ENCODE measurements at regions not wholly inside any gene's neighbourhood (a gene's known extent, or its start where the extent isn't known, plus 50 kb on each side); places are given as distances from the start of the nearest gene placed in this dataset.

- ChIA-PET POLR2A (no interaction called here), CTCF (no interaction called here)
- Histone ChIP-seq H3K4me1 (ENCODE audit: control extremely low read depth in 1 of 4, control insufficient read depth in 4 of 4, insufficient read depth in 4 of 4, low read length in 3 of 4) (peaks cover 3 to 11% (median 8%) of the 10 kb centered on the region in 4 experiments), H3K9me3 (ENCODE audit: control extremely low read depth in 1 of 5, control insufficient read depth in 4 of 5, insufficient read depth in 2 of 5, low read depth in 1 of 5, low read length in 4 of 5) (peaks cover 0 to 3% (median 0%) of the 10 kb centered on the region in 5 experiments), H3K27ac (ENCODE audit: insufficient read depth in 1 of 2, low read depth in 1 of 2, low read length in 2 of 2, poor library complexity in 1 of 2, severe bottlenecking in 2 of 2) (no peak overlapping the region), H3K36me3 (ENCODE audit: control insufficient read depth in 4 of 4, insufficient read depth in 4 of 4, low read length in 3 of 4) (no peaks in the 10 kb centered on the region), H3K4me3 (ENCODE audit: control insufficient read depth in 1 of 7, extremely low read depth in 1 of 7, insufficient read depth in 4 of 7, low read depth in 2 of 7, low read length in 6 of 7) (no peak overlapping the region), H3K27me3 (replicated peaks in 2 of 5; ENCODE audit: control insufficient read depth in 4 of 5, insufficient read depth in 5 of 5, low read length in 4 of 5) (no peaks in the 10 kb centered on the region)
- WGBS (ENCODE audit: insufficient coverage), result no CpG with 5 or more reads among the region's 1 CpG
- no peak for DNase-seq
Measured at GRCh38 chr6:18335948-18336347, 51.2 kb upstream of the RNF144B start.

GRCh38 chr6:18334251-18334650 lies 52.9 kb upstream of the RNF144B start:
- Histone ChIP-seq H3K27me3 (replicated peaks in 2 of 5; ENCODE audit: control insufficient read depth in 4 of 5, insufficient read depth in 5 of 5, low read length in 4 of 5) (no peaks in the 10 kb centered on the region), H3K4me3 (ENCODE audit: control insufficient read depth in 1 of 7, extremely low read depth in 1 of 7, insufficient read depth in 4 of 7, low read depth in 2 of 7, low read length in 6 of 7) (no peak overlapping the region), H3K36me3 (ENCODE audit: control insufficient read depth in 4 of 4, insufficient read depth in 4 of 4, low read length in 3 of 4) (no peaks in the 10 kb centered on the region), H3K27ac (ENCODE audit: insufficient read depth in 1 of 2, low read depth in 1 of 2, low read length in 2 of 2, poor library complexity in 1 of 2, severe bottlenecking in 2 of 2) (no peak overlapping the region), H3K4me1 (ENCODE audit: control extremely low read depth in 1 of 4, control insufficient read depth in 4 of 4, insufficient read depth in 4 of 4, low read length in 3 of 4) (peaks cover 5 to 27% (median 18%) of the 10 kb centered on the region in 4 experiments), H3K9me3 (ENCODE audit: control extremely low read depth in 1 of 5, control insufficient read depth in 4 of 5, insufficient read depth in 2 of 5, low read depth in 1 of 5, low read length in 4 of 5) (no peaks in the 10 kb centered on the region)
- POLR2A ChIA-PET, result no interaction called here
- CTCF ChIA-PET, result interaction anchor here (1.1 to 1.8 kb wide), 2 partner anchors 9 to 169 kb away, joined by 3 to 9 read pairs; no protein-coding TSS in a partner anchor
- DNase-seq, result no peak
- 100% methylated on average over 1 of the region's 2 CpGs for WGBS (ENCODE audit: insufficient coverage)

GRCh38 chr6:18330548-18331081 lies 56.5 kb upstream of the RNF144B start:
- Histone ChIP-seq H3K27me3 (replicated peaks in 2 of 5; ENCODE audit: control insufficient read depth in 4 of 5, insufficient read depth in 5 of 5, low read length in 4 of 5) (no peaks in the 10 kb centered on the region), H3K4me1 (ENCODE audit: control extremely low read depth in 1 of 4, control insufficient read depth in 4 of 4, insufficient read depth in 4 of 4, low read length in 3 of 4) (peaks cover 12 to 52% (median 32%) of the 10 kb centered on the region in 4 experiments), H3K4me3 (ENCODE audit: control insufficient read depth in 1 of 7, extremely low read depth in 1 of 7, insufficient read depth in 4 of 7, low read depth in 2 of 7, low read length in 6 of 7) (peak overlapping the region in 1 of 7 experiments; percentile 19), H3K36me3 (ENCODE audit: control insufficient read depth in 4 of 4, insufficient read depth in 4 of 4, low read length in 3 of 4) (no peaks in the 10 kb centered on the region), H3K9me3 (ENCODE audit: control extremely low read depth in 1 of 5, control insufficient read depth in 4 of 5, insufficient read depth in 2 of 5, low read depth in 1 of 5, low read length in 4 of 5) (no peaks in the 10 kb centered on the region), H3K27ac (ENCODE audit: insufficient read depth in 1 of 2, low read depth in 1 of 2, low read length in 2 of 2, poor library complexity in 1 of 2, severe bottlenecking in 2 of 2) (no peak overlapping the region)
- CTCF ChIA-PET, result interaction anchor here (0.9 to 11.4 kb wide), 4 partner anchors 12 to 175 kb away, joined by 3 to 227 read pairs (median 4); no protein-coding TSS in a partner anchor
- DNase-seq, result peak in 2 of 3 donors; percentile 68 to 69
- 11% methylated on average over 3 of the region's 6 CpGs for WGBS (ENCODE audit: insufficient coverage)
- POLR2A ChIA-PET, result no interaction called here

GRCh38 chr6:18329776-18330175 lies 57.4 kb upstream of the RNF144B start:
- ChIA-PET CTCF (interaction anchor here (1.3 to 11.4 kb wide), 2 partner anchors 162 to 176 kb away, joined by 3 to 227 read pairs; no protein-coding TSS in a partner anchor), POLR2A (no interaction called here)
- Histone ChIP-seq H3K27me3 (replicated peaks in 2 of 5; ENCODE audit: control insufficient read depth in 4 of 5, insufficient read depth in 5 of 5, low read length in 4 of 5) (no peaks in the 10 kb centered on the region), H3K27ac (ENCODE audit: insufficient read depth in 1 of 2, low read depth in 1 of 2, low read length in 2 of 2, poor library complexity in 1 of 2, severe bottlenecking in 2 of 2) (peak overlapping the region in 1 of 2 experiments; percentile 82), H3K9me3 (ENCODE audit: control extremely low read depth in 1 of 5, control insufficient read depth in 4 of 5, insufficient read depth in 2 of 5, low read depth in 1 of 5, low read length in 4 of 5) (no peaks in the 10 kb centered on the region), H3K4me3 (ENCODE audit: control insufficient read depth in 1 of 7, extremely low read depth in 1 of 7, insufficient read depth in 4 of 7, low read depth in 2 of 7, low read length in 6 of 7) (no peak overlapping the region), H3K36me3 (ENCODE audit: control insufficient read depth in 4 of 4, insufficient read depth in 4 of 4, low read length in 3 of 4) (no peaks in the 10 kb centered on the region), H3K4me1 (ENCODE audit: control extremely low read depth in 1 of 4, control insufficient read depth in 4 of 4, insufficient read depth in 4 of 4, low read length in 3 of 4) (peaks cover 12 to 57% (median 32%) of the 10 kb centered on the region in 4 experiments)
- no peak for DNase-seq
- 100% methylated on average over 1 of the region's 3 CpGs for WGBS (ENCODE audit: insufficient coverage)

GRCh38 chr6:18328540-18328939 lies 58.6 kb upstream of the RNF144B start:
- no CpG with 5 or more reads among the region's 3 CpGs for WGBS (ENCODE audit: insufficient coverage)
- peak; percentile 81 to 95 (median 92) for DNase-seq
- Histone ChIP-seq H3K4me1 (ENCODE audit: control extremely low read depth in 1 of 4, control insufficient read depth in 4 of 4, insufficient read depth in 4 of 4, low read length in 3 of 4) (peaks cover 12 to 57% (median 32%) of the 10 kb centered on the region in 4 experiments), H3K9me3 (ENCODE audit: control extremely low read depth in 1 of 5, control insufficient read depth in 4 of 5, insufficient read depth in 2 of 5, low read depth in 1 of 5, low read length in 4 of 5) (no peaks in the 10 kb centered on the region), H3K27me3 (replicated peaks in 2 of 5; ENCODE audit: control insufficient read depth in 4 of 5, insufficient read depth in 5 of 5, low read length in 4 of 5) (no peaks in the 10 kb centered on the region), H3K36me3 (ENCODE audit: control insufficient read depth in 4 of 4, insufficient read depth in 4 of 4, low read length in 3 of 4) (no peaks in the 10 kb centered on the region), H3K27ac (ENCODE audit: insufficient read depth in 1 of 2, low read depth in 1 of 2, low read length in 2 of 2, poor library complexity in 1 of 2, severe bottlenecking in 2 of 2) (peak overlapping the region; percentile 67 to 82), H3K4me3 (ENCODE audit: control insufficient read depth in 1 of 7, extremely low read depth in 1 of 7, insufficient read depth in 4 of 7, low read depth in 2 of 7, low read length in 6 of 7) (peak overlapping the region in 1 of 7 experiments; percentile 51)
- CTCF ChIA-PET, result interaction anchor here (1.0 to 11.4 kb wide), 8 partner anchors 12 to 177 kb away, joined by 3 to 227 read pairs (median 4); partner anchors contain the start of gene RNF144B
- POLR2A ChIA-PET, result interaction anchor here (0.7 to 2.0 kb wide), 3 partner anchors 9 to 173 kb away, joined by 3 to 8 read pairs (median 3); partner anchors contain the start of gene RNF144B

GRCh38 chr6:18328070-18328469 lies 59.1 kb upstream of the RNF144B start:
- no peaks in the 10 kb centered on the region for H3K36me3 ChIP-seq (ENCODE audit: control insufficient read depth in 4 of 4, insufficient read depth in 4 of 4, low read length in 3 of 4)
- ChIA-PET POLR2A (interaction anchor here (0.9 to 2.0 kb wide), 2 partner anchors 59 to 173 kb away, joined by 3 to 8 read pairs; partner anchors contain the start of gene RNF144B), CTCF (interaction anchor here (1.0 to 11.4 kb wide), 9 partner anchors 13 to 178 kb away, joined by 3 to 227 read pairs (median 3); partner anchors contain the start of gene RNF144B)
- H3K9me3 ChIP-seq (ENCODE audit: control extremely low read depth in 1 of 5, control insufficient read depth in 4 of 5, insufficient read depth in 2 of 5, low read depth in 1 of 5, low read length in 4 of 5), result no peaks in the 10 kb centered on the region
- peak overlapping the region in 2 of 7 experiments; percentile 30 to 51 for H3K4me3 ChIP-seq (ENCODE audit: control insufficient read depth in 1 of 7, extremely low read depth in 1 of 7, insufficient read depth in 4 of 7, low read depth in 2 of 7, low read length in 6 of 7)
- DNase-seq, result no peak
- WGBS (ENCODE audit: insufficient coverage), result 20% methylated on average over 1 of the region's 2 CpGs
- peak overlapping the region; percentile 67 to 82 for H3K27ac ChIP-seq (ENCODE audit: insufficient read depth in 1 of 2, low read depth in 1 of 2, low read length in 2 of 2, poor library complexity in 1 of 2, severe bottlenecking in 2 of 2)
- peaks cover 12 to 57% (median 32%) of the 10 kb centered on the region in 4 experiments for H3K4me1 ChIP-seq (ENCODE audit: control extremely low read depth in 1 of 4, control insufficient read depth in 4 of 4, insufficient read depth in 4 of 4, low read length in 3 of 4)
- no peaks in the 10 kb centered on the region for H3K27me3 ChIP-seq (replicated peaks in 2 of 5; ENCODE audit: control insufficient read depth in 4 of 5, insufficient read depth in 5 of 5, low read length in 4 of 5)

- DNase-seq, result peak; percentile 93 to 96 (median 94)
- no peaks in the 10 kb centered on the region for H3K36me3 ChIP-seq (ENCODE audit: control insufficient read depth in 4 of 4, insufficient read depth in 4 of 4, low read length in 3 of 4)
- WGBS (ENCODE audit: insufficient coverage), result 29% methylated on average over 5 of the region's 5 CpGs
- peak overlapping the region in 2 of 7 experiments; percentile 24 to 30 for H3K4me3 ChIP-seq (ENCODE audit: control insufficient read depth in 1 of 7, extremely low read depth in 1 of 7, insufficient read depth in 4 of 7, low read depth in 2 of 7, low read length in 6 of 7)
- peaks cover 12 to 57% (median 32%) of the 10 kb centered on the region in 4 experiments for H3K4me1 ChIP-seq (ENCODE audit: control extremely low read depth in 1 of 4, control insufficient read depth in 4 of 4, insufficient read depth in 4 of 4, low read length in 3 of 4)
- H3K27me3 ChIP-seq (replicated peaks in 2 of 5; ENCODE audit: control insufficient read depth in 4 of 5, insufficient read depth in 5 of 5, low read length in 4 of 5), result no peaks in the 10 kb centered on the region
- peak overlapping the region; percentile 67 to 82 for H3K27ac ChIP-seq (ENCODE audit: insufficient read depth in 1 of 2, low read depth in 1 of 2, low read length in 2 of 2, poor library complexity in 1 of 2, severe bottlenecking in 2 of 2)
- H3K9me3 ChIP-seq (ENCODE audit: control extremely low read depth in 1 of 5, control insufficient read depth in 4 of 5, insufficient read depth in 2 of 5, low read depth in 1 of 5, low read length in 4 of 5), result no peaks in the 10 kb centered on the region
- POLR2A ChIA-PET, result interaction anchor here (0.6 to 2.0 kb wide), 3 partner anchors 59 to 174 kb away, joined by 3 to 8 read pairs (median 3); partner anchors contain the start of gene RNF144B
- CTCF ChIA-PET, result interaction anchor here (0.6 to 11.4 kb wide), 10 partner anchors 13 to 414 kb away, joined by 3 to 227 read pairs (median 3); partner anchors contain the start of gene RNF144B
Measured at GRCh38 chr6:18327626-18328025, 59.5 kb upstream of the RNF144B start.

All from common myeloid progenitor, CD34-positive (primary cell).